GM21526 (cell line): ENCODE measurements at regions not wholly inside any gene's neighbourhood (a gene's known extent, or its start where the extent isn't known, plus 50 kb on each side); places are given as distances from the start of the nearest gene placed in this dataset.
"Not testable (repeated sequence)": the region's sequence is repeated elsewhere in the genome, so short reads cannot be mapped to it uniquely, and the experiment has no call there.

ENCODE experiments used
- ATAC-seq: cut with Tn5 transposase; IDR thresholded peaks from one replicate; pipeline ENCODE4 v1.9.1; 2021; ENCODE audit warnings: moderate library complexity; ENCODE audit not compliant: unreplicated experiment, low FRiP score

GRCh38 chr11:96681019-96681716, 291.4 kb downstream of the JRKL start:
- no peak for ATAC-seq

GRCh38 chr11:96694338-96694737, 304.5 kb downstream of the JRKL start:
- ATAC-seq: no peak

- ATAC-seq: no peak
Observed at GRCh38 chr11:96696731-96697130, 306.9 kb downstream of the JRKL start.

GRCh38 chr11:96697466-96697865, 307.7 kb downstream of the JRKL start:
- no peak for ATAC-seq

- ATAC-seq: no peak
Observed at GRCh38 chr11:96704847-96705246, 315.0 kb downstream of the JRKL start.

GRCh38 chr11:96706761-96707160, 316.9 kb downstream of the JRKL start:
- no peak for ATAC-seq

- ATAC-seq: no peak
Observed at GRCh38 chr11:96707273-96707672, 317.5 kb downstream of the JRKL start.

GRCh38 chr11:96708219-96708878, 318.5 kb downstream of the JRKL start:
- no peak for ATAC-seq

GRCh38 chr11:96713301-96713700, 323.5 kb downstream of the JRKL start:
- no peak for ATAC-seq

GRCh38 chr11:96714689-96715088, 324.9 kb downstream of the JRKL start:
- ATAC-seq: no peak

- no peak for ATAC-seq
Observed at GRCh38 chr11:96715208-96715607, 325.4 kb downstream of the JRKL start.

- ATAC-seq: no peak
Observed at GRCh38 chr11:96736601-96737000, 346.8 kb downstream of the JRKL start.

- ATAC-seq: no peak
Observed at GRCh38 chr11:96738311-96738710, 348.5 kb downstream of the JRKL start.

- ATAC-seq: no peak
Observed at GRCh38 chr11:96741068-96741467, 351.3 kb downstream of the JRKL start.

GRCh38 chr11:96744697-96745096, 354.9 kb downstream of the JRKL start:
- ATAC-seq: no peak

GRCh38 chr11:96748639-96749370, 359.0 kb downstream of the JRKL start:
- no peak for ATAC-seq

GRCh38 chr11:96751807-96752206, 362.0 kb downstream of the JRKL start:
- not testable (repeated sequence) for ATAC-seq

GRCh38 chr11:96752221-96752620, 362.4 kb downstream of the JRKL start:
- no peak for ATAC-seq

- no peak for ATAC-seq
Observed at GRCh38 chr11:96753997-96754396, 364.2 kb downstream of the JRKL start.

- no peak for ATAC-seq
Observed at GRCh38 chr11:96755209-96755608, 365.4 kb downstream of the JRKL start.

- ATAC-seq: no peak
Observed at GRCh38 chr11:96755752-96756151, 365.9 kb downstream of the JRKL start.

- ATAC-seq: no peak
Observed at GRCh38 chr11:96758957-96759356, 369.1 kb downstream of the JRKL start.
